ENCODE measurements at regions not wholly inside any gene's neighbourhood (a gene's known extent, or its start where the extent isn't known, plus 50 kb on each side); places are given as distances from the start of the nearest gene placed in this dataset.

- H3K27ac ChIP-seq = no peak overlapping the region
- TF ChIP-seq CTCF (conservative IDR thresholded peaks at IDR 0.05) = no peak
These were observed 54.9 kb upstream of the NLGN1 start for GRCh38 chr3:173342679-173343078.

GRCh38 chr3:173340626-173341025, 56.9 kb upstream of the NLGN1 start:
- H3K27ac ChIP-seq = no peak overlapping the region
- TF ChIP-seq CTCF (conservative IDR thresholded peaks at IDR 0.05) = no peak

- no peak overlapping the region for H3K27ac ChIP-seq
- no peak for TF ChIP-seq CTCF (conservative IDR thresholded peaks at IDR 0.05)
These were observed 61.3 kb upstream of the NLGN1 start for GRCh38 chr3:173336261-173336660.

GRCh38 chr3:173306110-173306509, 91.4 kb upstream of the NLGN1 start:
- no peak for TF ChIP-seq CTCF (conservative IDR thresholded peaks at IDR 0.05)
- H3K27ac ChIP-seq = no peak overlapping the region

- TF ChIP-seq CTCF (conservative IDR thresholded peaks at IDR 0.05) = no peak
- no peak overlapping the region for H3K27ac ChIP-seq
These were observed 93.3 kb upstream of the NLGN1 start for GRCh38 chr3:173304182-173304800.

- H3K27ac ChIP-seq = no peak overlapping the region
- no peak for TF ChIP-seq CTCF (conservative IDR thresholded peaks at IDR 0.05)
These were observed 95.9 kb upstream of the NLGN1 start for GRCh38 chr3:173301647-173302046.

- H3K27ac ChIP-seq = no peak overlapping the region
These were observed 108.5 kb upstream of the NLGN1 start for GRCh38 chr3:173289072-173289471.

More at GRCh38 chr3:173289072-173289471, 108.5 kb upstream of the NLGN1 start:
- no peak for TF ChIP-seq CTCF (conservative IDR thresholded peaks at IDR 0.05)

Measured in VCaP (cell line).